ENCODE measurements at regions not wholly inside any gene's neighbourhood (a gene's known extent, or its start where the extent isn't known, plus 50 kb on each side); places are given as distances from the start of the nearest gene placed in this dataset.

GRCh38 chr14:83455561-83455960 is 1921.9 kb upstream of the SEL1L start:
- intact Hi-C loops (cut with DNase I; ENCODE audit: low total_unique reads) (no loop called here), in situ Hi-C loops (cut with MboI; ENCODE audit: low pct_ligation_motif_present in 1 of 4, low pct_unique_long_range_greater_than_20kb in 1 of 4, low sequenced_read_pairs in 3 of 4) (no loop called here)
- H3K9me3 ChIP-seq: no peaks in the 10 kb centered on the region
- no peaks in the 10 kb centered on the region for H3K4me1 ChIP-seq
- no peak overlapping the region for H3K4me3 ChIP-seq
- no peaks in the 10 kb centered on the region for H3K27me3 ChIP-seq
- 73 to 79% methylated on average over 3 of the region's 3 CpGs for WGBS, 2 donors (ENCODE audit: low coverage in 1 of 2)
- DNase-seq: no peak
- no peaks in the 10 kb centered on the region for H3K36me3 ChIP-seq
- TF ChIP-seq EP300 (IDR thresholded peaks at IDR 0.05; ENCODE audit: low read depth) (no peak), POLR2A (IDR thresholded peaks at IDR 0.05) (no peak), CTCF (IDR thresholded peaks at IDR 0.05) (no peak), POLR2AphosphoS5 (IDR thresholded peaks at IDR 0.05) (no peak)
- no peak overlapping the region for H3K27ac ChIP-seq

DNA sequence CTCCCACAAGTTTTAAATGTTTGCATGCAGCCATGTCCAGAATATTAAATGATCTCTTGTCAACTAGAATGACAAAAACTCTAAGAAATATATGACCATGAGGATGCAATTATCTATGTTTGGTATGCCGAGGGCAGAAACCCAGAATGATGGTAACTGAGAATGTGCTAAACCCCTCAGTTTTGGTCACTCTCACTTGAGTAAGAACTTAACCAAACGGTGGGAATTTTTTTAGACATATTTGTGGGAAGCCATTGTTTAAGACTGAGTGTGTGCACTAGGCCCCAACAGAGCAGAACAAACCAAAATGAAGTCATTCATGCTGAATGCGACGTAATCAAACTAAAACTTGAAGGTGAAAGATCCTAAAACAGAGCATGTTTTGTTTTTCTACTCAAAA is 1927.9 kb upstream of the SEL1L start:
- in situ Hi-C loops (cut with MboI; ENCODE audit: low pct_ligation_motif_present in 1 of 4, low pct_unique_long_range_greater_than_20kb in 1 of 4, low sequenced_read_pairs in 3 of 4) (no loop called here), intact Hi-C loops (cut with DNase I; ENCODE audit: low total_unique reads) (no loop called here)
- 72 to 81% methylated on average over 4 of the region's 4 CpGs for WGBS, 2 donors (ENCODE audit: low coverage in 1 of 2)
- H3K9me3 ChIP-seq: no peaks in the 10 kb centered on the region
- no peaks in the 10 kb centered on the region for H3K27me3 ChIP-seq
- H3K4me3 ChIP-seq: no peak overlapping the region
- no peaks in the 10 kb centered on the region for H3K36me3 ChIP-seq
- no peak overlapping the region for H3K27ac ChIP-seq
- TF ChIP-seq POLR2A (IDR thresholded peaks at IDR 0.05) (no peak), CTCF (IDR thresholded peaks at IDR 0.05) (no peak), EP300 (IDR thresholded peaks at IDR 0.05; ENCODE audit: low read depth) (no peak)
- no peak for DNase-seq
- no peaks in the 10 kb centered on the region for H3K4me1 ChIP-seq

- Histone ChIP-seq H3K4me3 (no peak overlapping the region), H3K27me3 (no peaks in the 10 kb centered on the region), H3K9me3 (no peaks in the 10 kb centered on the region), H3K36me3 (no peaks in the 10 kb centered on the region), H3K27ac (no peak overlapping the region), H3K4me1 (no peaks in the 10 kb centered on the region)
- in situ Hi-C loops (cut with MboI; ENCODE audit: low pct_ligation_motif_present in 1 of 4, low pct_unique_long_range_greater_than_20kb in 1 of 4, low sequenced_read_pairs in 3 of 4) (no loop called here), intact Hi-C loops (cut with DNase I; ENCODE audit: low total_unique reads) (no loop called here)
- 83 to 92% methylated on average over 2 to 3 of the region's 3 CpGs for WGBS, 2 donors (ENCODE audit: low coverage in 1 of 2)
- no peak for DNase-seq
- no peak for TF ChIP-seq POLR2A (IDR thresholded peaks at IDR 0.05)
- no peak for TF ChIP-seq POLR2AphosphoS5 (IDR thresholded peaks at IDR 0.05)
- TF ChIP-seq EP300 (IDR thresholded peaks at IDR 0.05; ENCODE audit: low read depth): no peak
- no peak for TF ChIP-seq CTCF (IDR thresholded peaks at IDR 0.05)
These were observed 1929.1 kb upstream of the SEL1L start for GRCh38 chr14:83462759-83463158.

- in situ Hi-C loops (cut with MboI; ENCODE audit: low pct_ligation_motif_present in 1 of 4, low pct_unique_long_range_greater_than_20kb in 1 of 4, low sequenced_read_pairs in 3 of 4) (no loop called here), intact Hi-C loops (cut with DNase I; ENCODE audit: low total_unique reads) (no loop called here)
- H3K27ac ChIP-seq: no peak overlapping the region
- WGBS, 2 donors (ENCODE audit: low coverage in 1 of 2): 28 to 49% methylated on average over 4 of the region's 4 CpGs
- no peaks in the 10 kb centered on the region for H3K4me1 ChIP-seq
- H3K4me3 ChIP-seq: no peak overlapping the region
- no peaks in the 10 kb centered on the region for H3K9me3 ChIP-seq
- no peak for DNase-seq
- no peaks in the 10 kb centered on the region for H3K36me3 ChIP-seq
- no peaks in the 10 kb centered on the region for H3K27me3 ChIP-seq
- TF ChIP-seq CTCF (IDR thresholded peaks at IDR 0.05): peak in 4 of 5 experiments; percentile 30 to 63 (median 49)
- TF ChIP-seq POLR2A (IDR thresholded peaks at IDR 0.05): no peak
These were observed 1929.9 kb upstream of the SEL1L start for GRCh38 chr14:83463500-83464098.

Measured in transverse colon (tissue), 4 donors.